Esophagus muscularis mucosa (tissue), 4 donors: ENCODE measurements at regions not wholly inside any gene's neighbourhood (a gene's known extent, or its start where the extent isn't known, plus 50 kb on each side); places are given as distances from the start of the nearest gene placed in this dataset.

Source experiments
- DNase-seq: peaks from one replicate; pipeline ENCODE4 v3.0.0-alpha.2; 2017; ENCODE audit errors: extremely low spot score
- H3K27ac ChIP-seq, 4 donors: fragments of 200-600 bp; sonication (generic); replicated peaks in 1 of 4; 1 replicate in 3 of 4; 2 replicates in 1 of 4; pipeline ENCODE4 v1.5.1; 2016 to 2019; ENCODE audit warnings: mild to moderate bottlenecking in 1 of 4
- H3K27me3 ChIP-seq, 4 donors: fragments of 200-600 bp; sonication (generic); one replicate each; pipeline versions ENCODE4 v1.5.1 to v1.6.0; 2016 to 2019
- H3K36me3 ChIP-seq, 4 donors: fragments of 200-600 bp; sonication (generic); one replicate each; pipeline ENCODE4 v1.5.1; 2016 to 2019
- H3K4me1 ChIP-seq, 4 donors: fragments of 200-600 bp; sonication (generic); one replicate each; pipeline ENCODE4 v1.5.1; 2016 to 2019
- H3K4me3 ChIP-seq, 4 donors: fragments of 200-600 bp; sonication (generic); 1 replicate in 2 of 4; 2 replicates in 2 of 4; pipeline ENCODE4 v1.5.1; 2016 to 2019; ENCODE audit warnings: mild to moderate bottlenecking in 4 of 4, moderate library complexity in 1 of 4
- H3K9me3 ChIP-seq, 4 donors: fragments of 200-600 bp; sonication (generic); 1 replicate in 3 of 4; 2 replicates in 1 of 4; pipeline ENCODE4 v1.5.1; 2016 to 2019
- CTCF ChIP-seq, 3 experiments: fragments of 200-600 bp in 2 of 3; fragments of 450-650 bp in 1 of 3; sonication (generic) in 2 of 3; IDR thresholded peaks; one replicate each; pipeline ENCODE4 v1.5.1; 2017 to 2019; ENCODE audit warnings: antibody characterized with exemption in 3 of 3, mild to moderate bottlenecking in 2 of 3, moderate library complexity in 1 of 3
- EP300 ChIP-seq: sonication (generic); formaldehyde crosslinking; IDR thresholded peaks from one replicate; pipeline ENCODE4 v1.6.1; 2017; ENCODE audit warnings: antibody characterized with exemption
- POLR2A ChIP-seq: fragments of 450-650 bp; IDR thresholded peaks from one replicate; pipeline ENCODE4 v1.6.1; 2017; ENCODE audit warnings: antibody characterized with exemption, moderate library complexity, mild to moderate bottlenecking, low read depth
- POLR2AphosphoS5 ChIP-seq, 2 donors: sonication (generic); formaldehyde crosslinking; IDR thresholded peaks; one replicate each; pipeline ENCODE4 v1.6.1; 2017; ENCODE audit warnings: antibody characterized with exemption in 2 of 2
- WGBS: methylation state at CpG from one replicate; pipeline ENCODE4 v1.1.5; 2018; 5-methylcytosine and 5-hydroxymethylcytosine counted together
- intact Hi-C: fragments of 100-400 bp; cut with DNase I; formaldehyde crosslinking; loops from one replicate; pipeline ENCODE4 v1.15.1; 2023

DNA sequence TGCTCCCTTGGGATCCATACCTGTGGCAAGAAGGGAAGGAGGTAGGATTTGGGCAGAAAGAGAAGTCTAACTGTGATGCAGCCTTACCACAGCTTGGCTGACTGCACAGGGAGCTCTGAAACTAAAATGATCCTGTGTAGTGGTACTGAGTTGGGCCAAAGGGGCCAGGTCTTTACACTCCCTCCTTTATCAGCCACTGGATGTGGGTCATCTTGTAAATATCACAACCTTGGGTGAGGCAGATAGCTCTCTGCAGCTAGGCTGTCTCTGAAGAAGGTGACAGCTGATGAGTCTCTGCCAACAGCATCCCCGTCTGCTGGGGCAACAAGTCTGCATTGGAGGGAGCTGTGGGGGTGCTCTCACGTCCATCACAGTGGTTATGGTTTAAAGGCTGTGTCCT is 95.9 kb upstream of the CAND1 start:
- no peaks in the 10 kb centered on the region for H3K4me1 ChIP-seq
- intact Hi-C loops, result no loop called here
- TF ChIP-seq POLR2A (no peak), EP300 (no peak), CTCF (IDR thresholded peaks at IDR 0.05) (no peak), POLR2AphosphoS5 (IDR thresholded peaks at IDR 0.05) (no peak)

GRCh38 chr12:67182551-67182950 is 86.6 kb upstream of the CAND1 start:
- 86% methylated on average over 2 of the region's 2 CpGs for WGBS
- H3K4me3 ChIP-seq, result no peak overlapping the region
- no peaks in the 10 kb centered on the region for H3K36me3 ChIP-seq
- H3K4me1 ChIP-seq, result no peaks in the 10 kb centered on the region
- intact Hi-C loops, result no loop called here
- no peaks in the 10 kb centered on the region for H3K27me3 ChIP-seq
- H3K9me3 ChIP-seq, result no peaks in the 10 kb centered on the region
- DNase-seq, result no peak
- TF ChIP-seq POLR2A (no peak), POLR2AphosphoS5 (IDR thresholded peaks at IDR 0.05) (no peak), CTCF (IDR thresholded peaks at IDR 0.05) (no peak), EP300 (no peak)
- H3K27ac ChIP-seq, result no peak overlapping the region

More for the DNA sequence above, 95.9 kb upstream of the CAND1 start:
- Histone ChIP-seq H3K27me3 (no peaks in the 10 kb centered on the region), H3K4me3 (no peak overlapping the region), H3K36me3 (no peaks in the 10 kb centered on the region), H3K9me3 (no peaks in the 10 kb centered on the region), H3K27ac (no peak overlapping the region)
- DNase-seq, result no peak
- 62% methylated on average over 2 of the region's 2 CpGs for WGBS

GRCh38 chr12:67193704-67194103 is 75.5 kb upstream of the CAND1 start:
- DNase-seq, result no peak
- no peaks in the 10 kb centered on the region for H3K4me1 ChIP-seq
- intact Hi-C loops, result no loop called here
- no peaks in the 10 kb centered on the region for H3K9me3 ChIP-seq
- H3K4me3 ChIP-seq, result no peak overlapping the region
- no peak overlapping the region for H3K27ac ChIP-seq
- no peak for TF ChIP-seq POLR2AphosphoS5 (IDR thresholded peaks at IDR 0.05)
- no peak for TF ChIP-seq POLR2A
- TF ChIP-seq EP300, result no peak
- TF ChIP-seq CTCF (IDR thresholded peaks at IDR 0.05), result no peak
- H3K36me3 ChIP-seq, result no peaks in the 10 kb centered on the region
- no peaks in the 10 kb centered on the region for H3K27me3 ChIP-seq

DNA sequence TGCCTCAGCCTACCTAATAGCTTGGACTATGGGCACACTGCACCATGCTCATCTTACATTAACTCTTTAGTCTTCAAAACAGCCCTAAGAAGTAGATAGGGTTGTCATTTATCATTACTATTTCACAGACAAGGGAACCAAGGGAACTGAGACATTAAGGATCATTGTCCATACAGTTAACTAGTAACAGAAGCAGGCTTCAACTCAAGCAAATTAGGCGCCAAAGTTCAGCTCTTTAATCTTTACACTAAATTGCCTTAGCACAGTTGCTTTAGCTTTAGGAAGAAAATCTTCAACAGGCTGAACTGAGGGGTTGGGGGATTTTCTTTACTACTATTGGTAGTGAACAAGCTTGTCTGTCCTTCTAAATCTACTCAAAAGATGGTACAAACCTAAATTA is 68.8 kb upstream of the CAND1 start:
- no peak for DNase-seq
- intact Hi-C loops, result no loop called here
- Histone ChIP-seq H3K9me3 (no peaks in the 10 kb centered on the region), H3K27ac (no peak overlapping the region), H3K4me1 (peaks cover 0 to 10% (median 1%) of the 10 kb centered on the region in 4 donors), H3K27me3 (no peaks in the 10 kb centered on the region), H3K36me3 (no peaks in the 10 kb centered on the region), H3K4me3 (no peak overlapping the region)
- 0% methylated on average over 1 of the region's 1 CpG for WGBS
- no peak for TF ChIP-seq CTCF (IDR thresholded peaks at IDR 0.05)
- no peak for TF ChIP-seq POLR2AphosphoS5 (IDR thresholded peaks at IDR 0.05)
- TF ChIP-seq EP300, result no peak
- no peak for TF ChIP-seq POLR2A

GRCh38 chr12:67202011-67202677 is 67.0 kb upstream of the CAND1 start:
- H3K36me3 ChIP-seq, result no peaks in the 10 kb centered on the region
- H3K9me3 ChIP-seq, result no peaks in the 10 kb centered on the region
- no peak for TF ChIP-seq CTCF (IDR thresholded peaks at IDR 0.05)
- no peak for TF ChIP-seq POLR2A
- no peak for TF ChIP-seq POLR2AphosphoS5 (IDR thresholded peaks at IDR 0.05)
- H3K4me1 ChIP-seq, result peaks cover 0 to 10% (median 1%) of the 10 kb centered on the region in 4 donors
- H3K27ac ChIP-seq, result no peak overlapping the region
- H3K4me3 ChIP-seq, result no peak overlapping the region
- DNase-seq, result no peak
- no peaks in the 10 kb centered on the region for H3K27me3 ChIP-seq
- intact Hi-C loops, result no loop called here
- 54% methylated on average over 7 of the region's 7 CpGs for WGBS
